ENCODE measurements at regions not wholly inside any gene's neighbourhood (a gene's known extent, or its start where the extent isn't known, plus 50 kb on each side); places are given as distances from the start of the nearest gene placed in this dataset.

- H3K9ac ChIP-seq (ENCODE audit: insufficient read depth, low read length): no peak overlapping the region
- H3K9me3 ChIP-seq (ENCODE audit: control insufficient read depth, insufficient read depth, low read depth, low read length): no peaks in the 10 kb centered on the region
- TF ChIP-seq EZH2 (IDR thresholded peaks at IDR 0.05; ENCODE audit: low read length, missing control alignments) (no peak), CTCF (conservative IDR thresholded peaks at IDR 0.05 in 1 of 2, IDR thresholded peaks at IDR 0.05 in 1 of 2; ENCODE audit: low read depth in 1 of 2, low read length in 2 of 2) (no peak)
- H4K20me1 ChIP-seq (ENCODE audit: control insufficient read depth, extremely low read depth, insufficient read depth, low read length): no peaks in the 10 kb centered on the region
- no peak overlapping the region for H3K4me2 ChIP-seq (ENCODE audit: extremely low read depth, insufficient read depth, low read length)
- no peak for DNase-seq (ENCODE audit: low read depth in 2 of 2)
- H3K36me3 ChIP-seq (ENCODE audit: control insufficient read depth, insufficient read depth, low read length): no peaks in the 10 kb centered on the region
- H3K4me3 ChIP-seq (replicated peaks in 1 of 4; ENCODE audit: control extremely low read depth in 1 of 4, insufficient read depth in 1 of 4, low read depth in 3 of 4, low read length in 4 of 4): no peak overlapping the region
- H3K79me2 ChIP-seq (ENCODE audit: control insufficient read depth, insufficient read depth, low read length): no peaks in the 10 kb centered on the region
- no peak overlapping the region for H3K27ac ChIP-seq (ENCODE audit: insufficient read depth, low read length)
- H3K27me3 ChIP-seq (ENCODE audit: control insufficient read depth, insufficient read depth, low read length): no peaks in the 10 kb centered on the region
- no peak overlapping the region for H2AFZ ChIP-seq (ENCODE audit: low read length)
- H3K4me1 ChIP-seq (ENCODE audit: control insufficient read depth, extremely low read depth, insufficient read depth, low read length): no peaks in the 10 kb centered on the region
Observed at GRCh38 chr5:6169660-6170059, 208.7 kb downstream of the MED10 start.

GRCh38 chr5:6166698-6167394, 211.5 kb downstream of the MED10 start:
- Histone ChIP-seq H3K79me2 (ENCODE audit: control insufficient read depth, insufficient read depth, low read length) (no peaks in the 10 kb centered on the region), H3K4me2 (ENCODE audit: extremely low read depth, insufficient read depth, low read length) (no peak overlapping the region), H3K36me3 (ENCODE audit: control insufficient read depth, insufficient read depth, low read length) (no peaks in the 10 kb centered on the region), H3K27ac (ENCODE audit: insufficient read depth, low read length) (no peak overlapping the region), H2AFZ (ENCODE audit: low read length) (no peak overlapping the region), H3K9ac (ENCODE audit: insufficient read depth, low read length) (no peak overlapping the region), H3K9me3 (ENCODE audit: control insufficient read depth, insufficient read depth, low read depth, low read length) (no peaks in the 10 kb centered on the region), H3K27me3 (ENCODE audit: control insufficient read depth, insufficient read depth, low read length) (no peaks in the 10 kb centered on the region), H4K20me1 (ENCODE audit: control insufficient read depth, extremely low read depth, insufficient read depth, low read length) (no peaks in the 10 kb centered on the region), H3K4me1 (ENCODE audit: control insufficient read depth, extremely low read depth, insufficient read depth, low read length) (no peaks in the 10 kb centered on the region), H3K4me3 (replicated peaks in 1 of 4; ENCODE audit: control extremely low read depth in 1 of 4, insufficient read depth in 1 of 4, low read depth in 3 of 4, low read length in 4 of 4) (no peak overlapping the region)
- DNase-seq (ENCODE audit: low read depth in 2 of 2): no peak
- TF ChIP-seq CTCF (conservative IDR thresholded peaks at IDR 0.05 in 1 of 2, IDR thresholded peaks at IDR 0.05 in 1 of 2; ENCODE audit: low read depth in 1 of 2, low read length in 2 of 2): no peak
- no peak for TF ChIP-seq EZH2 (IDR thresholded peaks at IDR 0.05; ENCODE audit: low read length, missing control alignments)

GRCh38 chr5:6163913-6164312, 214.4 kb downstream of the MED10 start:
- no peak overlapping the region for H3K4me3 ChIP-seq (replicated peaks in 1 of 4; ENCODE audit: control extremely low read depth in 1 of 4, insufficient read depth in 1 of 4, low read depth in 3 of 4, low read length in 4 of 4)
- H3K4me1 ChIP-seq (ENCODE audit: control insufficient read depth, extremely low read depth, insufficient read depth, low read length): no peaks in the 10 kb centered on the region
- H3K27me3 ChIP-seq (ENCODE audit: control insufficient read depth, insufficient read depth, low read length): no peaks in the 10 kb centered on the region

More at GRCh38 chr5:6163913-6164312, 214.4 kb downstream of the MED10 start:
- no peak for TF ChIP-seq EZH2 (IDR thresholded peaks at IDR 0.05; ENCODE audit: low read length, missing control alignments)
- no peak for TF ChIP-seq CTCF (conservative IDR thresholded peaks at IDR 0.05 in 1 of 2, IDR thresholded peaks at IDR 0.05 in 1 of 2; ENCODE audit: low read depth in 1 of 2, low read length in 2 of 2)
- H3K9me3 ChIP-seq (ENCODE audit: control insufficient read depth, insufficient read depth, low read depth, low read length): no peaks in the 10 kb centered on the region
- no peak overlapping the region for H3K9ac ChIP-seq (ENCODE audit: insufficient read depth, low read length)
- no peak overlapping the region for H3K27ac ChIP-seq (ENCODE audit: insufficient read depth, low read length)
- H3K4me2 ChIP-seq (ENCODE audit: extremely low read depth, insufficient read depth, low read length): no peak overlapping the region
- H2AFZ ChIP-seq (ENCODE audit: low read length): no peak overlapping the region
- no peak for DNase-seq (ENCODE audit: low read depth in 2 of 2)
- no peaks in the 10 kb centered on the region for H3K36me3 ChIP-seq (ENCODE audit: control insufficient read depth, insufficient read depth, low read length)
- no peaks in the 10 kb centered on the region for H3K79me2 ChIP-seq (ENCODE audit: control insufficient read depth, insufficient read depth, low read length)
- no peaks in the 10 kb centered on the region for H4K20me1 ChIP-seq (ENCODE audit: control insufficient read depth, extremely low read depth, insufficient read depth, low read length)

Data from fibroblast of lung (primary cell).